ENCODE measurements at regions not wholly inside any gene's neighbourhood (a gene's known extent, or its start where the extent isn't known, plus 50 kb on each side); places are given as distances from the start of the nearest gene placed in this dataset.

DNA sequence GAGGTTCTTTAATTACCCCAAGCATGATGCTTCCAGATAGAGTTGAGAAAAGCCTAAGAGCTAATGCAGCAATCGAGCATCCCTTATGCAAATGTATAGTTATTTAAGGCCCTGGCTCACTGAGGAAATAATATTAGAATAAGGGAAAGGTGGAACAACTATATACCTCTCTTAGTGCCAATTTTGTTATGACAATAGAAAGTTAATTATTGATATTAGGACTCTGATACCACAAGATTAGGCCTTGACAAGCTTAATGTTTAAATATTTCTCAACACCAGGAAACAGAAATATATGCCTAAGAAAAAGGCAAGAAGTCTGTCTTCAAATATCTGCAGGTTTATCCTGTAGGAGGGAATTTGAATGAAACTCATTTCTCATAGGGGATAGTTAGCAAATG, 371.0 kb downstream of the PRELID2 start:
- no peak for TF ChIP-seq RCOR1 (IDR thresholded peaks at IDR 0.05; ENCODE audit: low read depth, low read length)
- TF ChIP-seq, protein P1, sequence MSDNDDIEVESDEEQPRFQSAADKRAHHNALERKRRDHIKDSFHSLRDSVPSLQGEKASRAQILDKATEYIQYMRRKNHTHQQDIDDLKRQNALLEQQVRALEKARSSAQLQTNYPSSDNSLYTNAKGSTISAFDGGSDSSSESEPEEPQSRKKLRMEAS (IDR thresholded peaks at IDR 0.05), result no peak

Data from A549 (cell line).